Stimulated activated CD4-positive, alpha-beta T cell treated with anti-CD3 and anti-CD28 coated beads, Interleukin-2, amount 100 ng/mL, for 24 hours (primary cell): ENCODE measurements at regions not wholly inside any gene's neighbourhood (a gene's known extent, or its start where the extent isn't known, plus 50 kb on each side); places are given as distances from the start of the nearest gene placed in this dataset.

Source experiments
- DNase-seq, 2 donors: peaks; one replicate each; pipeline ENCODE4 v3.0.0-alpha.2; 2020

GRCh38 chr12:39240587-39240986 is 202.3 kb downstream of the KIF21A start:
- no peak for DNase-seq

DNA sequence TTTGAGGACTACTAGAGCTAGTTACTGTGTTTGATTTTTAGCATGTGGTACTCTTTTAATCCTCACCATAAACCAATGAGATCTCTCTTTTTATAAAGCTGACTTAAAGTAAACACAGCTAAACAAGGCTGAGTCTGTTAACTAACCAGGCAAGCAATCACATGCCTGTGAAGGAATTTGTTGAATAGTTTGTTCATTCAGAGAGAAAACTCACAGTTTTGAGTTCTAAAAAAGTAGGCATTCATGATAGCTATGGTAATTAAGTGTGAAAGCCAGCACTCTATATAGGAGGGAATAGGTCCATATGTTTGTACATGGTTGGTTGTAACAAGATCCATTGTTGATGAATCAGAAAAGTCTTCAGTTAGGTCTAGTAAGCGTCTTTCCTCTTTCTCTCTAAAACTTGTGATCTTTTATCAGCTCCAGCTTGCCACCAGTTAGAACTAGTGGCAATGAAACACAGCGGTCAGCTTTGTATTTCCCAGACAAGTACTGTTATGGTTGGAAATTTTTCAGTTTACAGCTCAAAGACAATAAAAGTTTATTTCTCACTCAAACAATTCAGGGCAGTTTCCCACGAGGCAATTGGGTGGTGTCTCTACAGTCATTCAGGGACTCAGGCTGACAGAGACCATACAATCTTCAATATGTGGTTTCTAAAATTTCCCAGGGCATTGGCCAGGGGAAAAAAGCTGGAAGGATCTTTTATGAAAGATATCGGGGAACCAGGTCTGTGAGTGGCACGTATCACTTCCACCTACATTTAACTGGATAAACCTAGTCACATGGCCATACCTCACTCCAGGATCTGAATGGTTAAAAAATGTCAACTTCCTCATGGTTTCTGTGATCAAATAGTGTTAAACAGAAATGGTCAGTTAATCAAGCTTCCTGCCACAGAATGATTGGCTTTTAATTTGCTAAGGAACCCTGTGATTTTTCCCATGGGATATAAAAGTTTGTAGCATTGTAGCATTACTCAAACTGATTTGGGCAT is 203.1 kb downstream of the KIF21A start:
- no peak for DNase-seq

DNA sequence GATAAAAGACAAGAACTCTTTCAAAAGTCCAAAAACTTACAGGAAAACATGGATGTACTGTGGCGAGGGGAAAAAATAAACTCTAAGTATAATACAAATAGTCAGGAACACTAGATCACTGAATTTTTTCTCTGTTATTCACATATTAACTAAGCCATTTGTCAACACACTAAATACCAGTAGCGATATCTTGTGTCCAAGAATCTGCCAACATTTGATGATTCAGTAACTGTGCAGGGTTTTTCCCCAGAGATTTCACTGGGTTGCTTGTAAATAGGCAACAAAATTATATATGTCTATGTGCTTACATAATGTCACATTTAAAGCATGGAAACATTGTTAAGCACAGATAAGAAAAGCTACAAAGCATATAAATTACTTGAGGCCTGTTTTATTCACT is 205.9 kb downstream of the KIF21A start:
- no peak for DNase-seq

- DNase-seq, result no peak
These were observed 206.7 kb downstream of the KIF21A start for GRCh38 chr12:39235990-39236767.

DNA sequence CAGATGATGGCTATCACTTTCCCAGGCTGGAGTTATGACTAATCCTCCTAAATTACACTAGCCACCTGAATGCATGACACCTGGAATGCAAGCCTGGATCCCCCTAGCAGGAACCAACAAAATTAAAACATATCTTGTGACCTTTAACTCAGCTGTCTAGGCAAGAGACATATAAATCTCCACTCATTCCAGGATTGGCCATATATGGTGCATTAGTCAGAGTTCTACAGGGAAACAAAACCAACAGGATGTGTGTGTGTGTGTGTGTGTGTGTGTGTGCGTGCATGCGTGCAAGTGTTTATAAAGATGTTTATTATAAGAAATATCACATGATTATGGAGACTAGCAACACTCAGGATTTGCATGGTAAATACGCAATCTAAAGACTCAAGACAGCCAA is 212.8 kb downstream of the KIF21A start:
- no peak for DNase-seq

DNA sequence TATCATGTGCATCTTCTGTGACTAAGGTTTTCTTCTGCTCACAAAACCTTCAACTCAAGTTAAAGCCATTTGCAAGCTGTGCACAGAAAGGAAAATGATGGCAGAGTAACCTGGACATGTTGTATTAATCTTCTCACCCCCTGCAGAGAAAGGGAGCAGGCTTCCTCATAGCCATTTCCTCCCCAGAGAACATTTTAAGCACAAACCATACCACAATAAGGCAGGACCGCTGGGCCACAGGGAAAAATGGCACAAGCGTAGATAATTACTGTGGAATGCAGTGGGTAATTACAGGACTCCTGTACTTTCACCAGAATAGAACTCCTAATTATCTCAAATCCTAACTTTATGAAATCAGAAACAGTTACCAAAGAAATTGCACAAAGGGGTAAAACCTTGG is 215.7 kb downstream of the KIF21A start:
- DNase-seq, result no peak

DNA sequence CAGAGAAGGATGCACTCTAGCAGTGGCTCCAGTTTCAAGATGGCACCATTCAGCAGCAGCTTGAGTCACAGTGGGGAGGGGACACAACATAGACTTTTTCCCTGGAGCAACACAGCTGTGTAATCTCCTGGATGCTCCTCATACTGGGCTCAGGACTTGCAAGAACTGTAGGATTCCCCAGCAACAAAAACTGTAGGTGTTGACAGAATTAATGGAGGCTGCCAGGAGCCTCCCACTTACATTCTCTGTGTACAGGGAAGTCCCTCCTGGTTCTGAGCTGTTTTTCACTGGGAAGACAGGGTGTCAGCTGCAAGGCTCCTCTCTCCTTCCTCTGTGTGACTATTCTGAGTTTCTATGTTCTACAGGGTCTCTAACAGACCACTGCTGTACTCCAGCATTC is 217.9 kb downstream of the KIF21A start:
- DNase-seq, result no peak

- DNase-seq, result no peak
These were observed 237.0 kb downstream of the KIF21A start for GRCh38 chr12:39205969-39206368.

DNA sequence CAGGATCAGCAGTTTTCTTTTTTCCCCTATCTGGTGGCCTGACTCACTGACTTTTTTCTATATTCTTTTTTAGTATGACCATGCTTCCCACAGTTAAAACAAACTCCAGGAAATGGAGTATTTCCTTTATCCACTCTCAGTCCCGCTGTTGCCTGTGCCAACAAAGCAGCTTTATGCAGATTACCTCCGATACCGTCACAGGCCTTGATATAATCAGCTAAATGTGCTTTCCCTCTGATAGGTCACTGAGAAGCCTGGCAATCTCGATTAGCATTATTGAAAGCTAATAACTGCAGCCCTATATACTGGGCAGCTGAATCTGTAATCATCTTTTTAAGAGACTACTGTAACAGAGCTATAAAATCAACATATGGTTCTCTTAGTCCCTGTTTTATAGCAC is 243.6 kb downstream of the KIF21A start:
- no peak for DNase-seq

- no peak for DNase-seq
These were observed 254.2 kb downstream of the KIF21A start for GRCh38 chr12:39188689-39189088.

DNA sequence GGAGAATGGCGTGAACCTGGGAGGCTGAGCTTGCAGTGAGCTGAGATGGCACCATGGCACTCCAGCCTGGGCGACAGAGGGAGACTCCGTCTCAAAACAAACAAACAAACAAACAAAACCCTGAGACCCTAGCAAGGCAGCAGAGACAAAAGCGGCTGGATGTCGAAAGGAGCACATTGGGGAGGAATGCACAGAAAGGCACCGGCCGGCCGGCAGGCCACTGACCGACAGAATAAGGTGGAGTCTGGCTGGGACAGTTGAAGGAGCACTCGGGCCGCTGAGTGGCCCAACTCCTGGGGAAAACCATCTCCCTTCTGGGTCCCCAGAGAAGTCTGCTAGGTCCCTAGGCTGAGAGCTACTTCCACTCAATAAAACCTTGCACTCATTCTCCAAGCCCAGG is 256.2 kb downstream of the KIF21A start:
- no peak for DNase-seq

DNA sequence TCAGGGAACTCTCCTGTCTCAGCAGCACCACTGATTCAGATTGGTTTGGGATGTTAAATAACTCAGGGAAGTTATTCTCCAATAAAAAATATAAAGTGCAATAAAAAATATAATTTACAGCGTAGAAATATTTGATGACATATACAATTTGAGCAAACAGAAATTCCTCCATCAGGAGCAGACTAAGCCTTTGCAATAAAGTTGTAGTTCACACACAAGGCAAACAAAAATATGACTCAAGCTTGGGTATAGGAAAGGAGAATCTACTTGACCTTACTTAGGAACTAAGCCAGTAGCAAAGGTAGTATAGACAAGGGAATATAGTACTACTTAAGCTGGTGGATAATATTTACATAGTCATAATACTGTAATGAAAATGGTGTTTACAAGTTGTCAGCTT is 264.1 kb downstream of the KIF21A start:
- no peak for DNase-seq

- no peak for DNase-seq
These were observed 266.6 kb downstream of the KIF21A start for GRCh38 chr12:39176356-39176755.

DNA sequence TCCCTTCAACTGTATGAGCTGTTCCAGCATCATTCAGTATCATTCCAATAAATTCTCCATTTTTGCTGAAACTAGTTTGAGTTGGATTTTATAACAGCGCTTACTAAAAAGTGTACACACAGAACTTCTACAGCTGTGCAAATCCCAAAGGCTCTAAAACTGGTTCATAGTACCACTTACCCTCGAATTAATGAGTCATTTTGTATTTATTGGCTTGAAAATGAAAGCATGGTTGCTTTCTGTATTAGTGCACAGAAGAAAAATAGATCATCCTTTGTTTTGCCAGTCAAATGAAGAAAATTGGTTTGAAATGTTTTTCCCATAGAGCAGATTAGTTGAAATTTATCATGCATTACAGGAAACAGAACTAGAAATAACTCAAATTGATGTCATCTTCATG is 268.3 kb upstream of the CPNE8 start:
- DNase-seq, result no peak

GRCh38 chr12:39165338-39165737 is 259.9 kb upstream of the CPNE8 start:
- DNase-seq, result no peak

GRCh38 chr12:39161465-39162085 is 256.2 kb upstream of the CPNE8 start:
- no peak for DNase-seq

- DNase-seq, result no peak
These were observed 252.4 kb upstream of the CPNE8 start for GRCh38 chr12:39157696-39158342.

- DNase-seq, result peak in 1 of 2 donors; percentile 73
These were observed 240.0 kb upstream of the CPNE8 start for GRCh38 chr12:39145175-39145999.

DNA sequence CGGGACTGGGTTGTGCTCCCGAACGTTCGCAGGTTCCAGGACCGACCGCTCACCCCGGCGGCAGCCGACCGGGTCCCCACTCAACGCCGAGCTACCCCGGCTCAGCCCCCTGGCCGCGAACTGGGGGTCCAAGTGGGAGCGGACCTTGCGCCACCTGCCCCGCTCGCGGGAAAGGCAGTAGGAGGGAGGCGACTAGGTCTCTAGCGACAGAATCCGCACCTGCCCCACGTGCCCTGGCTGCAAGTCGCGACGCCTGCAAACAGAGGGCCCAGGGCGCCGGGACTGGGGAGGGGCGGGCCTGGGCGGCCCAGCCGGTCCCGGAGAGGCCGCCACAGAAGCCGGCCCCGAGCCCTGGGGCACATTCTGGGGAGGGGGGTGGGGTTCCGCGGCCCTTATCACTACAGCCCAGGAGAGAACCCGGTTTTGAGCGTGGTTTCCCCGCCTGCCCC is 239.2 kb upstream of the CPNE8 start:
- no peak for DNase-seq

- DNase-seq, result no peak
These were observed 232.9 kb upstream of the CPNE8 start for GRCh38 chr12:39138268-39138667.

DNA sequence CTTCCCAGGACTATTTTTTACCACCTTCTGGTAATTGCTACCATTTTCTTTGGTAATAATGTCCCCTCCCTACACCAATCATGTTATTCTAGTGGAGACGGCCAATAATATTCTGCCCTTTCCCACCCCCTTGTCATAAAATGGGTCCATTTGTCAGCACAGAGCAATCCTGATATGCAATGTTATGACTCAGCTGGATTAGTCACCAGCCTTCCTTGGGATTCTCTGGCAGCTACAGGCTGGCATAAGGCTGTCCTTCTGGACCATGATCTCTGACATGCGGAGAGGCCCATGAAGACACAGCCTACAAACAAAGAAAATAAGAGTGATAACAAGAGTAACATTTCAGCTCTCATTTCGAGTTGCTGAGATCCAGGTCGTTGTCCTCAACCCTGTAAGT is 222.0 kb upstream of the CPNE8 start:
- no peak for DNase-seq

DNA sequence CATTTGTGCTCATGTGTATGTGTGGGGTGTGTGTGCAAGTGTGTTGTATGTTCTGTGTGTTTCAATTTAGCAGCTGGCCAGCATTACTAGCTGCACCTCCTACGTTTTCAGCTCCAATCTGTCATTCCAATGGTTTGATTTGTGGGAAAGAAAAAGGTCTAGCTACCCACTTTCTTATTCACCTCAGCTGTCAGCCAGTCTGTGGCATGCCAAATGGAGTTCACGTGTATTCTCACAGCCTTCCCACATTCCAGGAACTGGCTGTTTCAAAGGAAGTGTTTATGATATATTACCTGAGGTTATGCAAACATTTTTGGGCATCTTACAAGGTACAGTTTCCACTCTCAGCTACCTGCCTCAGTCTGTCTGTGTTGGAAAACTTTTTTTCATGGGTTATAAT is 220.2 kb upstream of the CPNE8 start:
- DNase-seq, result no peak
